A549 (cell line): ENCODE measurements at regions not wholly inside any gene's neighbourhood (a gene's known extent, or its start where the extent isn't known, plus 50 kb on each side); places are given as distances from the start of the nearest gene placed in this dataset.
A peak's percentile ranks its signal among the peaks of the same experiment; 100 is the strongest.

Source experiments
- ATAC-seq, 2 experiments: fragments of 200-7000 bp in 1 of 2; fragments of >200 bp in 1 of 2; cut with Nextera tagmentation in 1 of 2; cut with Tn5 transposase in 1 of 2; 3 replicates each; pipeline versions ENCODE4 v1.8.0 to v1.9.1; 2018 to 2020; ENCODE audit warnings: mild to moderate bottlenecking in 1 of 2, moderate library complexity in 1 of 2
- CTCF ChIA-PET: fragments of 300-600 bp; sonication (Branson Sonifier 250); formaldehyde crosslinking; extraction: SDS; loops from one replicate; lab custom pipeline; 2021; ENCODE audit warnings: antibody characterized with exemption, inconsistent platforms; lab: Yijun Ruan, JAX
- POLR2A ChIA-PET: fragments of 350-600 bp; formaldehyde crosslinking; extraction: SDS; loops from one replicate; lab custom pipeline; 2021; ENCODE audit warnings: antibody characterized with exemption, inconsistent platforms; lab: Yijun Ruan, JAX
- DNase-seq, 2 experiments: peaks; one replicate each; pipeline versions ENCODE4 v3.0.0 to v3.0.0-alpha.2; 2011 to 2016; ENCODE audit warnings: low read depth in 1 of 2, low spot score in 1 of 2
- FAIRE-seq: peaks from 2 replicates; lab custom pipeline; 2011; peaks lifted over from hg19 to GRCh38; lab: Jason Lieb, UNC
- H3K27ac ChIP-seq, 2 experiments: fragments of >200 bp; sonication (Bioruptor Twin); formaldehyde crosslinking; 3 replicates each; pipeline ENCODE4 v1.5.1; 2016 to 2017
- H3K4me1 ChIP-seq: fragments of >200 bp; sonication (Bioruptor Twin); formaldehyde crosslinking; 3 replicates; pipeline ENCODE4 v1.6.1; 2016
- H3K4me2 ChIP-seq: fragments of >200 bp; sonication (Bioruptor Twin); formaldehyde crosslinking; 3 replicates; pipeline ENCODE4 v1.6.1; 2016
- H3K4me3 ChIP-seq: fragments of >200 bp; sonication (Bioruptor Twin); formaldehyde crosslinking; 3 replicates; pipeline ENCODE4 v1.5.1; 2016
- H3K9me3 ChIP-seq: fragments of >200 bp; sonication (Bioruptor Twin); formaldehyde crosslinking; 3 replicates; pipeline ENCODE4 v1.6.1; 2016
- CBX8 ChIP-seq: fragments of 200-600 bp; sonication (generic); IDR thresholded peaks from 2 replicates; pipeline ENCODE4 v1.6.1; 2016
- CEBPB ChIP-seq, 2 experiments: fragments of >200 bp in 1 of 2; sonication (Bioruptor Twin) in 1 of 2; formaldehyde crosslinking in 1 of 2; IDR thresholded peaks; 2 replicates each; pipeline ENCODE4 v1.6.1; 2012 to 2016
- CHD4 ChIP-seq: fragments of 200-600 bp; sonication (generic); IDR thresholded peaks from 2 replicates; pipeline ENCODE4 v1.6.1; 2016; ENCODE audit warnings: antibody characterized with exemption, mild to moderate bottlenecking, borderline replicate concordance
- EHF ChIP-seq: fragments of 250-450 bp; sonication (Bioruptor Pico); IDR thresholded peaks from 2 replicates; pipeline ENCODE4 v1.5.0; 2020; ENCODE audit warnings: mild to moderate bottlenecking
- FOSL2 ChIP-seq, 2 experiments: fragments of 450-650 bp in 1 of 2; fragments of >200 bp in 1 of 2; sonication (Bioruptor Twin) in 1 of 2; formaldehyde crosslinking; IDR thresholded peaks; 2 replicates each; pipeline versions ENCODE4 v1.5.0 to v1.6.1; 2016 to 2020; ENCODE audit warnings: mild to moderate bottlenecking in 1 of 2, moderate library complexity in 1 of 2
- FOXS1 ChIP-seq: fragments of 250-450 bp; sonication (Bioruptor Pico); IDR thresholded peaks from 2 replicates; pipeline ENCODE4 v1.5.0; 2020; ENCODE audit warnings: mild to moderate bottlenecking, moderate library complexity
- GATA3 ChIP-seq: IDR thresholded peaks from 2 replicates; pipeline ENCODE4 v1.6.1; 2012; ENCODE audit warnings: borderline replicate concordance
- HDAC2 ChIP-seq: fragments of 200-600 bp; sonication (generic); IDR thresholded peaks from 2 replicates; pipeline ENCODE4 v1.6.1; 2016
- HEYL ChIP-seq: fragments of 250-450 bp; sonication (Bioruptor Pico); IDR thresholded peaks from 2 replicates; pipeline ENCODE4 v1.8.0; 2021; ENCODE audit warnings: mild to moderate bottlenecking, moderate library complexity
- HOXA7 ChIP-seq: fragments of 250-450 bp; sonication (Bioruptor Pico); IDR thresholded peaks from 2 replicates; pipeline ENCODE4 v1.5.0; 2020; ENCODE audit warnings: mild to moderate bottlenecking, moderate library complexity
- HOXB13 ChIP-seq: fragments of 250-450 bp; sonication (Bioruptor Pico); IDR thresholded peaks from 2 replicates; pipeline ENCODE4 v1.5.0; 2020; ENCODE audit warnings: low read depth, mild to moderate bottlenecking, moderate library complexity
- HOXB5 ChIP-seq: fragments of 250-450 bp; sonication (Bioruptor Pico); IDR thresholded peaks from 2 replicates; pipeline ENCODE4 v1.5.0; 2020; ENCODE audit warnings: mild to moderate bottlenecking, moderate library complexity
- JUN ChIP-seq, 2 experiments: fragments of >200 bp; sonication (Bioruptor Twin); formaldehyde crosslinking; IDR thresholded peaks; 2 replicates in 1 of 2; 3 replicates in 1 of 2; pipeline ENCODE4 v1.6.1; 2016 to 2017
- KDM5A ChIP-seq: fragments of 200-600 bp; sonication (generic); IDR thresholded peaks from 2 replicates; pipeline ENCODE4 v1.6.1; 2016; ENCODE audit warnings: antibody characterized with exemption, mild to moderate bottlenecking
- MAFK ChIP-seq: fragments of 450-650 bp; IDR thresholded peaks from 2 replicates; pipeline ENCODE4 v1.6.1; 2014; ENCODE audit not compliant: partially characterized antibody
- PHF8 ChIP-seq: fragments of 200-600 bp; sonication (generic); IDR thresholded peaks from 2 replicates; pipeline ENCODE4 v1.6.1; 2016; ENCODE audit warnings: low read depth, mild to moderate bottlenecking, antibody characterized with exemption, moderate library complexity, borderline replicate concordance
- RAD21 ChIP-seq, 2 experiments: fragments of >200 bp in 1 of 2; sonication (Bioruptor Twin) in 1 of 2; formaldehyde crosslinking in 1 of 2; IDR thresholded peaks in 1 of 2; conservative IDR thresholded peaks in 1 of 2; 2 replicates in 1 of 2; 3 replicates in 1 of 2; pipeline ENCODE4 v1.6.1; 2012 to 2018; ENCODE audit warnings: inconsistent platforms in 1 of 2
- RCOR1 ChIP-seq: fragments of 150-350 bp; IDR thresholded peaks from 2 replicates; pipeline ENCODE4 v1.6.1; 2014; ENCODE audit warnings: antibody characterized with exemption, low read length, low read depth
- RFX5 ChIP-seq: fragments of 450-650 bp; IDR thresholded peaks from 2 replicates; pipeline ENCODE4 v1.7.1; 2014; ENCODE audit warnings: antibody characterized with exemption, mild to moderate bottlenecking, moderate library complexity
- TP53 ChIP-seq: fragments of 250-450 bp; sonication (Bioruptor Pico); IDR thresholded peaks from 2 replicates; pipeline ENCODE4 v1.5.0; 2021; ENCODE audit warnings: mild to moderate bottlenecking, moderate library complexity
- ZC3H11A ChIP-seq: fragments of 450-650 bp; IDR thresholded peaks from 2 replicates; pipeline ENCODE4 v1.6.1; 2014; ENCODE audit warnings: antibody characterized with exemption, mild to moderate bottlenecking
- WGBS: methylation state at CpG from one replicate; pipeline ENCODE4 v1.1.6; 2017; ENCODE audit errors: missing lambda C conversion rate; 5-methylcytosine and 5-hydroxymethylcytosine counted together
- TF ChIP-seq, protein P1 (sequence below): fragments of >200 bp; sonication (Bioruptor Twin); formaldehyde crosslinking; IDR thresholded peaks from 2 replicates; pipeline ENCODE4 v1.6.1; 2016

DNA sequence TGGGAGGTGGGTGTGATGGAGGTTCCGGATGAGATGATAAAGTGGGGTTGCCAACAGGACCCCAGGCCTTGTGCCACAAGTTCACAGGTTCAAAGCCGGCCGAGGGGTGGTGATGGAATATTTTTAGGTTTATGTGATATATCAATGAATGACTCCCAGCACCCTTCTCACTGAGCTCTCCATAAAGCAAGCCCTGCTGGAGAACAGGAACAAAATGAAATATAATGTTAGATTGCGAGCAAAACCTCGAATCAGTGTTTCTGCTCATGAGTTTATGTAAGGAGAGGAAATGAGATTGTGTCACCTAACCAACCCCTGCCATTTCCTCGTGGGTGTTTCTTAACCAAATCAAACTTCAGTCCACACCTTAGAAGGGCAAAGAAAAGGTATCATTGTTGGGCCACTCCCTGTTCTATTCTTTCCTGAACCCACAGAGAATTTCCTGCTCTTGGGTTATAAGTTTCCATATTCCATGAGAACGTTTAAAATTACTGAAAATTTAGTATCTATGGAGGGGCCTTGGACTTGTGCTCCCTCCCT is 192.2 kb upstream of the EXOC2 start:
- WGBS: 45% methylated on average over 7 of the region's 7 CpGs
- H3K4me1 ChIP-seq: no peaks in the 10 kb centered on the region
- H3K9me3 ChIP-seq: no peaks in the 10 kb centered on the region
- ATAC-seq (no peak), FAIRE-seq (no peak), DNase-seq (no peak)
- H3K27ac ChIP-seq: no peak overlapping the region
- ChIA-PET CTCF (interaction anchor here (1.0 to 1.2 kb wide), 2 partner anchors 10 to 87 kb away, joined by 3 read pairs; no protein-coding TSS in a partner anchor), POLR2A (interaction anchor here (1.1 kb wide), 1 partner anchor 17 kb away, joined by 3 read pairs; no protein-coding TSS in a partner anchor)
- TF ChIP-seq PHF8: no peak
- no peak for TF ChIP-seq CHD4
- TF ChIP-seq CEBPB (IDR thresholded peaks at IDR 0.05): no peak
- TF ChIP-seq EHF: no peak
- TF ChIP-seq RFX5: no peak
- TF ChIP-seq HDAC2: no peak
- TF ChIP-seq TP53 (CRISPR knock-in tag): no peak
- TF ChIP-seq FOXS1 (CRISPR knock-in tag): no peak
- no peak for TF ChIP-seq JUN (IDR thresholded peaks at IDR 0.05)
- TF ChIP-seq GATA3: no peak
- TF ChIP-seq HOXB5 (CRISPR knock-in tag): no peak
- TF ChIP-seq, protein P1, sequence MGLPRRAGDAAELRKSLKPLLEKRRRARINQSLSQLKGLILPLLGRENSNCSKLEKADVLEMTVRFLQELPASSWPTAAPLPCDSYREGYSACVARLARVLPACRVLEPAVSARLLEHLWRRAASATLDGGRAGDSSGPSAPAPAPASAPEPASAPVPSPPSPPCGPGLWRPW: no peak
- no peak overlapping the region for H3K4me3 ChIP-seq
- no peak overlapping the region for H3K4me2 ChIP-seq

DNA sequence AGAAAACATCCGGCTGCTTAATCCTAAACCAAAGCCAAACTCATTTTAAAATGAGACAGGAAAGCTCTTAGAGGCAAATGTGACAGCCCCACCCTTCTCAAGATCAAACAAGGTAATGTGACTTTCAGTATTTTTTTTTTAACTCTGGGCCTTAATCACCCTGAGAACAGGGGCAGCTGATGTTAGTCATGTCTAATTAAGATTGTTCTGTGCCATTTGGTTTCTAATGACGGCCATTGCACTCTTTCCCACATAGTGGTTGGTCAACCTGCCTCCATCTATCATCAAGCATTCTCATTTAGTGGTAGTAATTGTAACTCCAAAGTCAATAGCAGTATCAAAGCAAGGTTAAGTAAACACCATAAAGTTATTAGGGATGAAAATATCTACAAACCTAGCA is 191.6 kb upstream of the EXOC2 start:
- no peak for TF ChIP-seq CBX8
- TF ChIP-seq KDM5A: no peak
- no peak for TF ChIP-seq HOXB13 (CRISPR knock-in tag)
- no peak for TF ChIP-seq RCOR1
- TF ChIP-seq CEBPB (IDR thresholded peaks at IDR 0.05): no peak
- TF ChIP-seq MAFK: no peak
- no peak for TF ChIP-seq ZC3H11A
- no peak for TF ChIP-seq PHF8
- TF ChIP-seq HOXA7 (CRISPR knock-in tag): no peak
- no peak for TF ChIP-seq RAD21 (conservative IDR thresholded peaks at IDR 0.05 in 1 of 2, IDR thresholded peaks at IDR 0.05 in 1 of 2)
- TF ChIP-seq, all 56 proteins: peak for 0
- 40% methylated on average over 2 of the region's 2 CpGs for WGBS
- ChIA-PET POLR2A (interaction anchor here (1.1 kb wide), 1 partner anchor 17 kb away, joined by 3 read pairs; no protein-coding TSS in a partner anchor), CTCF (no interaction called here)
- no peaks in the 10 kb centered on the region for H3K9me3 ChIP-seq
- no peak overlapping the region for H3K4me3 ChIP-seq
- no peak overlapping the region for H3K4me2 ChIP-seq
- no peaks in the 10 kb centered on the region for H3K4me1 ChIP-seq
- no peak for ATAC-seq
- no peak for DNase-seq
- H3K27ac ChIP-seq: no peak overlapping the region
- FAIRE-seq: no peak

- ATAC-seq (no peak), FAIRE-seq (no peak), DNase-seq (no peak)
- H3K4me3 ChIP-seq: no peak overlapping the region
- no peaks in the 10 kb centered on the region for H3K4me1 ChIP-seq
- no peak overlapping the region for H3K27ac ChIP-seq
- TF ChIP-seq HOXA7 (CRISPR knock-in tag) (no peak), FOSL2 (IDR thresholded peaks at IDR 0.05) (no peak), FOSL2 (CRISPR knock-in tag; IDR thresholded peaks at IDR 0.05) (no peak)
- WGBS: 31% methylated on average over 3 of the region's 11 CpGs
- POLR2A ChIA-PET: no interaction called here
- H3K9me3 ChIP-seq: no peaks in the 10 kb centered on the region
- H3K4me2 ChIP-seq: no peak overlapping the region
- CTCF ChIA-PET: no interaction called here
Observed at GRCh38 chr6:882084-882598, 189.2 kb upstream of the EXOC2 start.

GRCh38 chr6:878179-878578 is 185.2 kb upstream of the EXOC2 start:
- H3K4me1 ChIP-seq: no peaks in the 10 kb centered on the region
- H3K4me2 ChIP-seq: no peak overlapping the region
- FAIRE-seq (no peak), ATAC-seq (no peak), DNase-seq (no peak)
- no peaks in the 10 kb centered on the region for H3K9me3 ChIP-seq
- no peak overlapping the region for H3K27ac ChIP-seq
- H3K4me3 ChIP-seq: no peak overlapping the region
- ChIA-PET POLR2A (no interaction called here), CTCF (no interaction called here)
- no peak for TF ChIP-seq HEYL (CRISPR knock-in tag)
- TF ChIP-seq CEBPB (IDR thresholded peaks at IDR 0.05): 0 out of 4 replicates have a peak, but pooled peaks have one; percentile 8 to 24
- 75% methylated on average over 8 of the region's 11 CpGs for WGBS
